ENCODE measurements at regions not wholly inside any gene's neighbourhood (a gene's known extent, or its start where the extent isn't known, plus 50 kb on each side); places are given as distances from the start of the nearest gene placed in this dataset.

DNA sequence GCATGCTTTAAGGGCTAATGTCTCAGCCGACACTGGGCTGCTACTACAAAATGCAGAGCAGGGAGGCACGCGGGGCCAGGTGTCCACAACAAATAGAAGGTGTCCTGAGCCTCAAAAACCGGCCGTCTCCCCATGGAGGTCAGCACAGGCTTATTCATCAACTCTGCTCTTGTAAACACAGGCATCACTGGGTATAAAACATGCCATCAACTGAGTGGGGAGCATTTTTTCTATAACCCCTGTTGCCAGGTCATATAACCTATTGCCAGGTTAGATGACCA, 271.6 kb downstream of the AUH start:
- TF ChIP-seq, protein P1, sequence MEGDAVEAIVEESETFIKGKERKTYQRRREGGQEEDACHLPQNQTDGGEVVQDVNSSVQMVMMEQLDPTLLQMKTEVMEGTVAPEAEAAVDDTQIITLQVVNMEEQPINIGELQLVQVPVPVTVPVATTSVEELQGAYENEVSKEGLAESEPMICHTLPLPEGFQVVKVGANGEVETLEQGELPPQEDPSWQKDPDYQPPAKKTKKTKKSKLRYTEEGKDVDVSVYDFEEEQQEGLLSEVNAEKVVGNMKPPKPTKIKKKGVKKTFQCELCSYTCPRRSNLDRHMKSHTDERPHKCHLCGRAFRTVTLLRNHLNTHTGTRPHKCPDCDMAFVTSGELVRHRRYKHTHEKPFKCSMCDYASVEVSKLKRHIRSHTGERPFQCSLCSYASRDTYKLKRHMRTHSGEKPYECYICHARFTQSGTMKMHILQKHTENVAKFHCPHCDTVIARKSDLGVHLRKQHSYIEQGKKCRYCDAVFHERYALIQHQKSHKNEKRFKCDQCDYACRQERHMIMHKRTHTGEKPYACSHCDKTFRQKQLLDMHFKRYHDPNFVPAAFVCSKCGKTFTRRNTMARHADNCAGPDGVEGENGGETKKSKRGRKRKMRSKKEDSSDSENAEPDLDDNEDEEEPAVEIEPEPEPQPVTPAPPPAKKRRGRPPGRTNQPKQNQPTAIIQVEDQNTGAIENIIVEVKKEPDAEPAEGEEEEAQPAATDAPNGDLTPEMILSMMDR (IDR thresholded peaks at IDR 0.05): no peak
- TF ChIP-seq POLR2A (IDR thresholded peaks at IDR 0.05): no peak
- TF ChIP-seq POLR2AphosphoS5 (IDR thresholded peaks at IDR 0.05): no peak

Measured in breast epithelium (tissue), 3 donors.